Right cardiac atrium (tissue), 5 donors: ENCODE measurements at regions not wholly inside any gene's neighbourhood (a gene's known extent, or its start where the extent isn't known, plus 50 kb on each side); places are given as distances from the start of the nearest gene placed in this dataset.
"Not testable (repeated sequence)": the region's sequence is repeated elsewhere in the genome, so short reads cannot be mapped to it uniquely, and the experiment has no call there.

Experiments used
- ATAC-seq, 2 donors: fragments of 200-7000 bp; cut with Tn5 transposase; one replicate each; pipeline versions ENCODE4 v1.8.0 to v1.9.1; 2020; ENCODE audit warnings: moderate library complexity in 2 of 2, mild to moderate bottlenecking in 1 of 2
- DNase-seq, 3 donors: peaks; one replicate each; pipeline ENCODE4 v3.0.0-alpha.2; 2020
- H3K27ac ChIP-seq: one replicate; pipeline ENCODE4 v1.5.1; 2013; ENCODE audit warnings: mild to moderate bottlenecking, low read length, control low read depth, moderate library complexity
- H3K27me3 ChIP-seq: one replicate; pipeline ENCODE4 v1.6.1; 2013; ENCODE audit not compliant: control insufficient read depth, insufficient read depth
- H3K4me1 ChIP-seq: one replicate; pipeline ENCODE4 v1.6.1; 2013; ENCODE audit warnings: low read length; ENCODE audit not compliant: control insufficient read depth, insufficient read depth
- H3K4me3 ChIP-seq: one replicate; pipeline ENCODE4 v1.5.1; 2013; ENCODE audit warnings: low read length, control low read depth
- H3K9me3 ChIP-seq: one replicate; pipeline ENCODE4 v1.6.1; 2013; ENCODE audit warnings: low read length; ENCODE audit not compliant: control insufficient read depth
- WGBS: extraction: QIAGEN DNeasy Blood & Tissue Kit; methylation state at CpG from one replicate; pipeline ENCODE4 v1.1.7; 2013; 5-methylcytosine and 5-hydroxymethylcytosine counted together
- intact Hi-C, 4 donors: fragments of 100-400 bp; cut with DNase I; formaldehyde crosslinking; loops; one replicate each; pipeline versions ENCODE4 v1.11.0 to v1.14.0; 2022 to 2023
- donor health status: healthy with polysubstance abuse.
- donor health status: DM: no; HTN: yes; CAD: no.
- donor health status: DM: no; HTN: no; CAD: no.
- donor health status: DM: no; HTN: yes; CAD: no; lungs with severe emphysema.
- donor health status: DM: yes; HTN: yes; CAD: no.

GRCh38 chr10:28984431-28984830 is 304.4 kb upstream of the LYZL1 start:
- Histone ChIP-seq H3K9me3 (no peaks in the 10 kb centered on the region), H3K4me3 (no peak overlapping the region), H3K27me3 (no peaks in the 10 kb centered on the region), H3K4me1 (peaks cover 7% of the 10 kb centered on the region), H3K27ac (peak overlapping the region; percentile 50)
- ATAC-seq (peak; percentile 97 to 98), DNase-seq (peak; percentile 93 to 96 (median 95))
- intact Hi-C loops = loop anchor here in 2 of 4 donors (2.0 to 5.0 kb wide), 2 partner anchors 87 to 308 kb away; partner anchors contain the start of gene BAMBI (in 1 of the 2)
- WGBS = 11% methylated on average over 6 of the region's 6 CpGs

GRCh38 chr10:28985137-28985885 is 303.6 kb upstream of the LYZL1 start:
- peak in 2 of 3 donors; percentile 22 to 57 for DNase-seq
- Histone ChIP-seq H3K9me3 (no peaks in the 10 kb centered on the region), H3K4me3 (no peak overlapping the region), H3K4me1 (peaks cover 7% of the 10 kb centered on the region), H3K27me3 (no peaks in the 10 kb centered on the region), H3K27ac (peak overlapping the region; percentile 42)
- WGBS = 59% methylated on average over 8 of the region's 8 CpGs
- intact Hi-C loops = loop anchor here in 1 of 4 donors (2.0 kb wide), 1 partner anchor 309 kb away; the partner anchor contains the start of gene BAMBI
- peak; percentile 81 to 85 for ATAC-seq

DNA sequence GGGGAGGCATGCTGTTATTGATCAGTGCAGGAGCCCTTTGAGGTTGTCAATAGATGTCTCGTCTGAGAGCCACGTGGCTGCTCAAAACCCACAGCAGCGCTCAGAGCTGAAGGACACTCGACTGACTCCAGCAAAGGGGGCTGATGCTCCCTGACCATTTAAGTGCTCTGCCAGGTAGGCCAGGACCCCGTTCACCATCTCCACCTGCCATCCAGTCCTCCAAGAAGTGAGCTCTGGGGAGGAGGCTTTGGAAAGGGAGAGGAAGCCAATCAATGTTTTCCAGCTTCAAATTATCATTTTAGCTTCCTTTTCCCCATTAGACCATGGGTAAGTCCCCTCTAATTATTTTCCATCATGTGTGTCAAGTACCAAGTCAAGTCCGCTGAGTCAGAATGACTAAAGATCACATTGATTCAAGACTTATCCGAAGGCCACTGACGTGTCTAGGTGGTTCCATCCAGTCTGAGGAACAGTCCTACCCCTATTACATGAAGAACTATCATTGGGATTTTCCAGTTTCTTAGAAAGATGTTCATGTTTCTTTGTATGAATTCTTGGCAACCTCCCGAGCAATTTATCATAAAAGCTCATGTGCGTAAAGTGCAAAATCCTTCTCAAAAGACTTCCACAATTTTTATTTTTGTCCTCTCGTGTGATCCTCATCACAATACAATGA is 302.6 kb upstream of the LYZL1 start:
- intact Hi-C loops = no loop called here
- no peak overlapping the region for H3K27ac ChIP-seq
- WGBS = 86% methylated on average over 11 of the region's 11 CpGs
- no peak overlapping the region for H3K4me3 ChIP-seq
- DNase-seq = no peak
- H3K9me3 ChIP-seq = no peaks in the 10 kb centered on the region
- H3K4me1 ChIP-seq = peaks cover 7% of the 10 kb centered on the region
- no peaks in the 10 kb centered on the region for H3K27me3 ChIP-seq
- ATAC-seq = no peak

GRCh38 chr10:28986856-28987255 is 302.0 kb upstream of the LYZL1 start:
- Histone ChIP-seq H3K9me3 (no peaks in the 10 kb centered on the region), H3K4me3 (no peak overlapping the region), H3K27ac (no peak overlapping the region), H3K4me1 (peaks cover 7% of the 10 kb centered on the region), H3K27me3 (no peaks in the 10 kb centered on the region)
- DNase-seq (no peak), ATAC-seq (no peak)
- WGBS = 89% methylated on average over 3 of the region's 3 CpGs
- intact Hi-C loops = no loop called here

- ATAC-seq = no peak
- WGBS = 84% methylated on average over 14 of the region's 14 CpGs
- Histone ChIP-seq H3K27ac (no peak overlapping the region), H3K4me3 (no peak overlapping the region), H3K27me3 (no peaks in the 10 kb centered on the region), H3K9me3 (no peaks in the 10 kb centered on the region), H3K4me1 (peaks cover 7% of the 10 kb centered on the region)
- DNase-seq = no peak
- intact Hi-C loops = no loop called here
Measured at GRCh38 chr10:28987555-28988320, 301.1 kb upstream of the LYZL1 start.

- DNase-seq = no peak
- Histone ChIP-seq H3K4me3 (no peak overlapping the region), H3K9me3 (no peaks in the 10 kb centered on the region), H3K4me1 (peaks cover 4% of the 10 kb centered on the region), H3K27ac (no peak overlapping the region), H3K27me3 (no peaks in the 10 kb centered on the region)
- ATAC-seq = no peak
- WGBS = 92% methylated on average over 6 of the region's 6 CpGs
- intact Hi-C loops = no loop called here
Measured at GRCh38 chr10:28988980-28989379, 299.9 kb upstream of the LYZL1 start.

- peak; percentile 83 to 85 for ATAC-seq
- peak; percentile 33 to 64 (median 53) for DNase-seq
- H3K4me1 ChIP-seq = no peaks in the 10 kb centered on the region
- H3K4me3 ChIP-seq = no peak overlapping the region
- no peak overlapping the region for H3K27ac ChIP-seq
- H3K9me3 ChIP-seq = no peaks in the 10 kb centered on the region
- 78% methylated on average over 7 of the region's 7 CpGs for WGBS
- no peaks in the 10 kb centered on the region for H3K27me3 ChIP-seq
- intact Hi-C loops = loop anchor here in 3 of 4 donors (5.0 to 10.0 kb wide), 2 partner anchors 313 to 314 kb away; partner anchors contain the start of gene BAMBI (in 3 of the 3)
Measured at GRCh38 chr10:28991333-28992270, 297.3 kb upstream of the LYZL1 start.

DNA sequence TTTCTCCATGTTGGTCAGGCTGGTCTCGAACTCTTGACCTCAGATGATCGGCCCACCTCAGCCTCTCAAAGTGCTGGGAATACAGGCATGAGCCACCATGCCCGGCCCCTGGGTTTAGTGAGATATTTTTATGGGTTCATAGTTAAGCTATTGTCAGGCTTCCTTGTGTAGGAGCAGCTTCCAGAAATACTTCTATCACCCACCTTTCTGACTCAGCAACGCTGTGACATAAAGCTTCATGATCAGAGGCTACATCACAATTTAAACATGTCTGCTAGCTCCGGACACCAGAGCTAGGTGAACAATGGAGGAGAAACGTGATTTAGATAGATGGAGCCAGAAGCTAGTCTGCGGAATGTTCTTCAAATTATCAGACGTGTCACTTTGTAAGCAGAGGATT is 295.8 kb upstream of the LYZL1 start:
- WGBS = 70% methylated on average over 8 of the region's 8 CpGs
- intact Hi-C loops = loop anchor here in 3 of 4 donors (5.0 to 10.0 kb wide), 2 partner anchors 312 to 316 kb away; partner anchors contain the start of gene BAMBI (in 3 of the 3)

DNA sequence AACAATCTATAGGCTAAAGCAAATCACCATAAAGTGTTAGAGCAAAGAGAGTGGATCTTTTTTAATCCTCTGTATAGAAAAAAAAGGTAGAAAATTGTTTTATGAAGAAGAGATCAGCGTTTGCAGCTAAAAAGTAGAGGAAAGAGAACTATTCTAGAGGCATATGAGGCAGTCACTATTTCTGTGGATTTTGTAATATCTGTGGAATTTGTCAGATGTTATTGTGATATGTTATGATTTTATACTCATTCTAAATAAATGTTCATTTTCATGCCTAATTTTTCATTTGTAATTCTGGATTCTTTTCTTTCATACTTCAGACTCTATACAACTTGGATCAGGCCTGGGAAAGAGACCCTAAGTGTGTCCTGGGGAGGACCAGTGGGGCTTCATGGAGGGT is 295.0 kb upstream of the LYZL1 start:
- Histone ChIP-seq H3K27ac (no peak overlapping the region), H3K27me3 (no peaks in the 10 kb centered on the region), H3K4me3 (no peak overlapping the region), H3K9me3 (no peaks in the 10 kb centered on the region), H3K4me1 (no peaks in the 10 kb centered on the region)
- DNase-seq (no peak), ATAC-seq (no peak)
- intact Hi-C loops = loop anchor here in 3 of 4 donors (5.0 to 10.0 kb wide), 2 partner anchors 311 to 317 kb away; partner anchors contain the start of gene BAMBI (in 3 of the 3)
- 58% methylated on average over 1 of the region's 1 CpG for WGBS

More for the DNA sequence above, 295.8 kb upstream of the LYZL1 start:
- no peaks in the 10 kb centered on the region for H3K27me3 ChIP-seq
- H3K4me3 ChIP-seq = no peak overlapping the region
- ATAC-seq (no peak), DNase-seq (no peak)
- no peak overlapping the region for H3K27ac ChIP-seq
- H3K9me3 ChIP-seq = no peaks in the 10 kb centered on the region
- H3K4me1 ChIP-seq = no peaks in the 10 kb centered on the region

DNA sequence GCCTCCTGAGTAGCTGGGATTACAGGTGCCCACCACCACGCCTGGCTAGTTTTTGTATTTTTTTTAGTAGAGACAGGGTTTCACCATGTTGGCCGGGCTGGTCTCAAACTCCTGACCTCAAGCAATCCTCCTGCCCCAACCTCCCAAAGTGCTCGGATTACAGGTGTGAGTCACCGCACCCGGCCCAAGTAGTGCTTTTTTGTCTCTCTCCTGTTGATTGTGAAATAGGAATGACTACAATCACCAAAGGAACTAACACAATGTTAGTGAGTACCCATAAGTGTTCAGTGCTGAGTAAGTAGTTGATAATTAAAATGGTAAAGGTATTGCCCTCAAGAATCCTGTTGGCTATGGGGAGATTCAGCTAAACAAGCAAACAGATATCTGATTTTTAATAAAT is 294.1 kb upstream of the LYZL1 start:
- DNase-seq, H3K4me1 ChIP-seq, H3K9me3 ChIP-seq, H3K27me3 ChIP-seq, H3K27ac ChIP-seq, ATAC-seq, H3K4me3 ChIP-seq: not testable (repeated sequence)
- intact Hi-C loops = loop anchor here in 3 of 4 donors (5.0 to 10.0 kb wide), 2 partner anchors 310 to 318 kb away; partner anchors contain the start of gene BAMBI (in 3 of the 3)
- WGBS = 92% methylated on average over 5 of the region's 5 CpGs
